Tibial nerve (tissue), 4 donors: ENCODE measurements at regions not wholly inside any gene's neighbourhood (a gene's known extent, or its start where the extent isn't known, plus 50 kb on each side); places are given as distances from the start of the nearest gene placed in this dataset.

Experiments
- DNase-seq, 2 donors: peaks; one replicate each; pipeline ENCODE4 v3.0.0-alpha.2; 2019; ENCODE audit warnings: low spot score in 2 of 2
- H3K27ac ChIP-seq, 4 donors: fragments of 200-600 bp; sonication (generic) in 3 of 4; one replicate each; pipeline ENCODE4 v1.5.1; 2017 to 2019; ENCODE audit warnings: mild to moderate bottlenecking in 1 of 4
- H3K27me3 ChIP-seq, 2 donors: fragments of 200-600 bp; sonication (generic) in 1 of 2; one replicate each; pipeline versions ENCODE4 v1.5.1 to v1.6.0; 2017 to 2019
- H3K36me3 ChIP-seq, 3 donors: fragments of 200-600 bp; sonication (generic); one replicate each; pipeline ENCODE4 v1.5.1; 2018 to 2019
- H3K4me1 ChIP-seq, 4 donors: fragments of 200-600 bp; sonication (generic) in 3 of 4; one replicate each; pipeline ENCODE4 v1.5.1; 2017 to 2019
- H3K4me3 ChIP-seq, 4 donors: fragments of 200-600 bp; sonication (generic) in 3 of 4; one replicate each; pipeline ENCODE4 v1.5.1; 2017 to 2019; ENCODE audit warnings: mild to moderate bottlenecking in 1 of 4, moderate library complexity in 1 of 4
- H3K9me3 ChIP-seq, 4 donors: fragments of 200-600 bp; sonication (generic) in 3 of 4; one replicate each; pipeline ENCODE4 v1.5.1; 2017 to 2019
- EP300 ChIP-seq, 2 donors: sonication (generic); formaldehyde crosslinking; IDR thresholded peaks; one replicate each; pipeline ENCODE4 v1.6.1; 2017; ENCODE audit warnings: antibody characterized with exemption in 2 of 2, mild to moderate bottlenecking in 1 of 2
- POLR2A ChIP-seq, 2 donors: fragments of 450-650 bp; IDR thresholded peaks; one replicate each; pipeline ENCODE4 v1.6.1; 2017; ENCODE audit warnings: antibody characterized with exemption in 2 of 2, mild to moderate bottlenecking in 2 of 2, moderate library complexity in 2 of 2
- TF ChIP-seq, protein P1 (sequence below), 5 experiments: fragments of 200-600 bp in 3 of 5; fragments of 450-650 bp in 2 of 5; sonication (generic) in 3 of 5; IDR thresholded peaks; one replicate each; pipeline ENCODE4 v1.5.1; 2016 to 2019; ENCODE audit warnings: antibody characterized with exemption in 5 of 5, mild to moderate bottlenecking in 3 of 5, moderate library complexity in 2 of 5

DNA sequence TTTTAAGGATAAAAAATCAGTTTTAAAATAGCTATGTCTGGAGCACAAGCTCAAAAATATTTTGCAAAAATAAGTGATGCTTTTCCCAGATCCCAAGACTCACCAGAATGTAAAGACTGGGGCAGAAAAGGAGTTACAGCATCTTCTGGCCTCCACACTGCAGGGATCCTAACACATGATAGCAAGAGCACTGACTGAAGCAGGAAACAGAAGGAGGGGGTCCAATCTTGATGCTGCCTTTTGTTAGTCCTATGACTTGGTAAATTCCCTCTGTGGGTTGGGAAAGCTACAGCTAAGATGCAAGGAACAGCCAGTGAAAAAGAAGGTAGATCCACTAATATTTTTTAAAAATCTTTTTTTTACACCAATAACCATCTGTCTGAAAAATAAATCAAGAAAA is 54.2 kb upstream of the TNR start:
- Histone ChIP-seq H3K27me3 (no peaks in the 10 kb centered on the region), H3K9me3 (peaks cover 0 to 3% (median 0%) of the 10 kb centered on the region in 4 donors), H3K27ac (no peak overlapping the region), H3K36me3 (no peaks in the 10 kb centered on the region), H3K4me1 (no peaks in the 10 kb centered on the region), H3K4me3 (no peak overlapping the region)
- TF ChIP-seq, protein P1, sequence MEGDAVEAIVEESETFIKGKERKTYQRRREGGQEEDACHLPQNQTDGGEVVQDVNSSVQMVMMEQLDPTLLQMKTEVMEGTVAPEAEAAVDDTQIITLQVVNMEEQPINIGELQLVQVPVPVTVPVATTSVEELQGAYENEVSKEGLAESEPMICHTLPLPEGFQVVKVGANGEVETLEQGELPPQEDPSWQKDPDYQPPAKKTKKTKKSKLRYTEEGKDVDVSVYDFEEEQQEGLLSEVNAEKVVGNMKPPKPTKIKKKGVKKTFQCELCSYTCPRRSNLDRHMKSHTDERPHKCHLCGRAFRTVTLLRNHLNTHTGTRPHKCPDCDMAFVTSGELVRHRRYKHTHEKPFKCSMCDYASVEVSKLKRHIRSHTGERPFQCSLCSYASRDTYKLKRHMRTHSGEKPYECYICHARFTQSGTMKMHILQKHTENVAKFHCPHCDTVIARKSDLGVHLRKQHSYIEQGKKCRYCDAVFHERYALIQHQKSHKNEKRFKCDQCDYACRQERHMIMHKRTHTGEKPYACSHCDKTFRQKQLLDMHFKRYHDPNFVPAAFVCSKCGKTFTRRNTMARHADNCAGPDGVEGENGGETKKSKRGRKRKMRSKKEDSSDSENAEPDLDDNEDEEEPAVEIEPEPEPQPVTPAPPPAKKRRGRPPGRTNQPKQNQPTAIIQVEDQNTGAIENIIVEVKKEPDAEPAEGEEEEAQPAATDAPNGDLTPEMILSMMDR (IDR thresholded peaks at IDR 0.05) = no peak
- TF ChIP-seq POLR2A (IDR thresholded peaks at IDR 0.05) (no peak), EP300 (IDR thresholded peaks at IDR 0.05) (no peak)
- no peak for DNase-seq

DNA sequence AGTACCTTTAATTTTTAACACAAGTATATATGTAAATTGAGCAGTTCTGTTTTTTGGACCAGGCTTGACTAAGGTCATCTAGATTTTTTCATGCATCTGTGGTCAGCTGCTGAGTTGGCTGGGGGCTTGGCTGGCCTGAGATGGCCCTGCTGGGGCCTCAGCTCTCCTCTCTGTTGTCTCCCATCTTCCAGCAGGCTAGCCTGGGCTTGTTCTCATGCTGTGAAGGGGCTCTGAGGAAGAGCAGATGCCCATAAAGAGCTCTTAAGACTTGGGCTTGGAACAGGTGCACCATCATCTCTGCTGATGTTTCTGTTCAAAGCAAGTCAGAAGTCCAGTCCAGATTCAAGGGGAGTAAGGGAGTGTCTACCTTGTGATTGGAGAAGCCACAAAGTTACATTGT is 51.2 kb upstream of the TNR start:
- H3K36me3 ChIP-seq = no peaks in the 10 kb centered on the region
- peaks cover 0 to 3% (median 0%) of the 10 kb centered on the region in 4 donors for H3K9me3 ChIP-seq
- no peak overlapping the region for H3K4me3 ChIP-seq
- no peak for TF ChIP-seq EP300 (IDR thresholded peaks at IDR 0.05)
- H3K4me1 ChIP-seq = no peaks in the 10 kb centered on the region
- H3K27ac ChIP-seq = no peak overlapping the region
- DNase-seq = no peak
- no peaks in the 10 kb centered on the region for H3K27me3 ChIP-seq

DNA sequence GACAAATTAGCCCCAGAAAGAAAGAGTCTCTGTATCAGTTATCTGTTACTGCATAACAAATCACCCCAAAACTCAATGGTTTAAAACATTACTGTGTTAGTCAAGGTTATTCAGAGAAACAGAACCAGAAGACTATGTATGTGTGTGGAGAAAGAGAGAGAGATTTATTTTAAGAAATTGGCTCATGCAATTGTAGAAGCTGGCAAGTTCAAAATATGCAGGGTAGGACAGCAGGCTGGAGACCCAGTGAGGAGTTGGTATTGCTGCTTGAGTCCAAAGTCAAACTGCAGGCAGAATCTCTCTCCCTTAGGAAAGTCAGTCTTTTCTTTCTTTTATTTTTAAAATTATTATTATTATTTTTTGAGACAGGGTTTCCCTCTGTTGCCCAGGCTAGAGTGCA is 50.2 kb upstream of the TNR start:
- TF ChIP-seq, protein P1 (IDR thresholded peaks at IDR 0.05) = no peak
- TF ChIP-seq EP300 (IDR thresholded peaks at IDR 0.05) (no peak), POLR2A (IDR thresholded peaks at IDR 0.05) (no peak)
- no peak overlapping the region for H3K4me3 ChIP-seq
- H3K27ac ChIP-seq = no peak overlapping the region
- DNase-seq = no peak
- no peaks in the 10 kb centered on the region for H3K4me1 ChIP-seq
- H3K9me3 ChIP-seq = peaks cover 0 to 3% (median 0%) of the 10 kb centered on the region in 4 donors
- no peaks in the 10 kb centered on the region for H3K36me3 ChIP-seq
- H3K27me3 ChIP-seq = no peaks in the 10 kb centered on the region
